Vagina (tissue), 2 donors: ENCODE measurements at regions not wholly inside any gene's neighbourhood (a gene's known extent, or its start where the extent isn't known, plus 50 kb on each side); places are given as distances from the start of the nearest gene placed in this dataset.

Source experiments
- DNase-seq, 2 donors: peaks; one replicate each; pipeline ENCODE4 v3.0.0-alpha.2; 2017; ENCODE audit errors: extremely low spot score in 2 of 2
- H3K27ac ChIP-seq: fragments of 200-600 bp; sonication (generic); one replicate; pipeline ENCODE4 v1.5.1; 2019
- H3K27me3 ChIP-seq: fragments of 200-600 bp; sonication (generic); one replicate; pipeline ENCODE4 v1.5.1; 2019
- H3K36me3 ChIP-seq, 2 donors: fragments of 200-600 bp; sonication (generic); one replicate each; pipeline ENCODE4 v1.5.1; 2017 to 2019
- H3K4me1 ChIP-seq: fragments of 200-600 bp; sonication (generic); one replicate; pipeline ENCODE4 v1.5.1; 2019
- H3K4me3 ChIP-seq, 2 donors: fragments of 200-600 bp; sonication (generic); 1 replicate in 1 of 2; 2 replicates in 1 of 2; pipeline ENCODE4 v1.5.1; 2016 to 2019
- H3K9me3 ChIP-seq: fragments of 200-600 bp; sonication (generic); one replicate; pipeline ENCODE4 v1.5.1; 2019
- CTCF ChIP-seq, 3 experiments: fragments of 450-650 bp in 2 of 3; fragments of 200-600 bp in 1 of 3; sonication (generic) in 1 of 3; IDR thresholded peaks; one replicate each; pipeline ENCODE4 v1.5.1; 2017 to 2019; ENCODE audit warnings: antibody characterized with exemption in 3 of 3, mild to moderate bottlenecking in 2 of 3, moderate library complexity in 2 of 3
- POLR2A ChIP-seq, 2 donors: fragments of 450-650 bp; IDR thresholded peaks; one replicate each; pipeline ENCODE4 v1.6.1; 2017; ENCODE audit warnings: antibody characterized with exemption in 2 of 2, mild to moderate bottlenecking in 2 of 2, moderate library complexity in 2 of 2
- POLR2AphosphoS5 ChIP-seq, 2 donors: sonication (generic); formaldehyde crosslinking; IDR thresholded peaks; one replicate each; pipeline ENCODE4 v1.9.0; 2017; ENCODE audit warnings: antibody characterized with exemption in 2 of 2, mild to moderate bottlenecking in 2 of 2, low read depth in 1 of 2; ENCODE audit not compliant: insufficient read depth in 1 of 2
- intact Hi-C: fragments of 100-400 bp; cut with DNase I; formaldehyde crosslinking; loops from one replicate; pipeline ENCODE4 v1.15.1; 2023

- no peak overlapping the region for H3K27ac ChIP-seq
- intact Hi-C loops = no loop called here
- no peaks in the 10 kb centered on the region for H3K9me3 ChIP-seq
- no peaks in the 10 kb centered on the region for H3K27me3 ChIP-seq
- no peaks in the 10 kb centered on the region for H3K36me3 ChIP-seq
- H3K4me1 ChIP-seq = no peaks in the 10 kb centered on the region
- no peak for TF ChIP-seq CTCF (IDR thresholded peaks at IDR 0.05)
- no peak for TF ChIP-seq POLR2AphosphoS5 (IDR thresholded peaks at IDR 0.05; ENCODE audit: insufficient read depth in 1 of 2, low read depth in 1 of 2)
- no peak for TF ChIP-seq POLR2A (IDR thresholded peaks at IDR 0.05)
- no peak overlapping the region for H3K4me3 ChIP-seq
- DNase-seq = no peak
These were observed 600.2 kb downstream of the TRHDE start for GRCh38 chr12:72872238-72872887.

- no peak for DNase-seq
- TF ChIP-seq CTCF (IDR thresholded peaks at IDR 0.05) (no peak), POLR2AphosphoS5 (IDR thresholded peaks at IDR 0.05; ENCODE audit: insufficient read depth in 1 of 2, low read depth in 1 of 2) (no peak), POLR2A (IDR thresholded peaks at IDR 0.05) (no peak)
- intact Hi-C loops = no loop called here
These were observed 600.8 kb downstream of the TRHDE start for GRCh38 chr12:72872996-72873395.

GRCh38 chr12:72876092-72876491 is 603.9 kb downstream of the TRHDE start:
- no peak for TF ChIP-seq POLR2AphosphoS5 (IDR thresholded peaks at IDR 0.05; ENCODE audit: insufficient read depth in 1 of 2, low read depth in 1 of 2)
- no peak for TF ChIP-seq POLR2A (IDR thresholded peaks at IDR 0.05)
- no peak for TF ChIP-seq CTCF (IDR thresholded peaks at IDR 0.05)
- H3K27ac ChIP-seq = no peak overlapping the region
- H3K4me1 ChIP-seq = no peaks in the 10 kb centered on the region
- no peaks in the 10 kb centered on the region for H3K9me3 ChIP-seq
- no peak for DNase-seq
- intact Hi-C loops = no loop called here
- no peaks in the 10 kb centered on the region for H3K36me3 ChIP-seq
- no peak overlapping the region for H3K4me3 ChIP-seq
- H3K27me3 ChIP-seq = no peaks in the 10 kb centered on the region

More at GRCh38 chr12:72872996-72873395, 600.8 kb downstream of the TRHDE start:
- H3K36me3 ChIP-seq = no peaks in the 10 kb centered on the region
- H3K4me1 ChIP-seq = no peaks in the 10 kb centered on the region
- no peaks in the 10 kb centered on the region for H3K9me3 ChIP-seq
- no peak overlapping the region for H3K27ac ChIP-seq
- H3K4me3 ChIP-seq = no peak overlapping the region
- H3K27me3 ChIP-seq = no peaks in the 10 kb centered on the region

GRCh38 chr12:72888693-72889092 is 616.5 kb downstream of the TRHDE start:
- DNase-seq = no peak

More at GRCh38 chr12:72888693-72889092, 616.5 kb downstream of the TRHDE start:
- Histone ChIP-seq H3K4me1 (no peaks in the 10 kb centered on the region), H3K9me3 (no peaks in the 10 kb centered on the region), H3K27me3 (no peaks in the 10 kb centered on the region), H3K27ac (no peak overlapping the region), H3K4me3 (no peak overlapping the region), H3K36me3 (no peaks in the 10 kb centered on the region)
- no peak for TF ChIP-seq CTCF (IDR thresholded peaks at IDR 0.05)
- TF ChIP-seq POLR2AphosphoS5 (IDR thresholded peaks at IDR 0.05; ENCODE audit: insufficient read depth in 1 of 2, low read depth in 1 of 2) = no peak
- no peak for TF ChIP-seq POLR2A (IDR thresholded peaks at IDR 0.05)
- intact Hi-C loops = no loop called here
